NT2/D1 (cell line): ENCODE measurements at regions not wholly inside any gene's neighbourhood (a gene's known extent, or its start where the extent isn't known, plus 50 kb on each side); places are given as distances from the start of the nearest gene placed in this dataset.

Source experiments
- SUZ12 ChIP-seq: IDR thresholded peaks from 2 replicates; pipeline ENCODE4 v1.6.1; 2011; ENCODE audit not compliant: insufficient read length, insufficient read depth; ENCODE audit errors: extremely low read depth
- YY1 ChIP-seq: IDR thresholded peaks from 2 replicates; pipeline ENCODE4 v1.6.1; 2011; ENCODE audit not compliant: insufficient read length, insufficient read depth
- ZNF274 ChIP-seq: IDR thresholded peaks from 2 replicates; pipeline ENCODE4 v1.6.1; 2011; ENCODE audit warnings: mild to moderate bottlenecking, low read depth, low read length

DNA sequence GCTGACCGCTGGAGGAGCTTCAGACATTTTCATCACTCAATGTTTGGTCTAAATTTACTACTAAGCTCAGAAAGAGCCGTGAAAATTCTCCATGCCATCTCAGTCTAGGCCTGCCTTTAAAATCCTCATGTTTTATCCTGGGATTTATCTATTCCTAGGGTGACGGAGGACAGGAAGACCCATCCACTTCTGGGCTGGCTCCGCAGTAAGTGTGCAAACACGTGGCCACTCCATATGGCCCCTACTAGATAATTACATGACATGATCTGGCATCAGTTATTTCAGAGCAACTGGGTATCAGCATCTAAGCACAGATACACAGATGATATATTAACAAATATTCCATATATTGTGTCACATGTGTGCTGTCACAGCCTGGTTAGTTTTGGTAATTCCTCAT lies 77.8 kb upstream of the HS3ST4 start:
- no peak for TF ChIP-seq ZNF274
- no peak for TF ChIP-seq YY1
- TF ChIP-seq SUZ12: no peak
